Activated CD4-positive, CD25-positive, alpha-beta regulatory T cell (primary cell): ENCODE measurements at regions not wholly inside any gene's neighbourhood (a gene's known extent, or its start where the extent isn't known, plus 50 kb on each side); places are given as distances from the start of the nearest gene placed in this dataset.

Experiments used
- DNase-seq, 4 experiments: peaks; one replicate each; lab custom pipeline; 2025; lab: John Stamatoyannopoulos, UW

GRCh38 chr2:16506366-16506765 lies 159.3 kb downstream of the CYRIA start:
- DNase-seq, result no peak

- no peak for DNase-seq
Observed at GRCh38 chr2:16496426-16497388, 168.9 kb downstream of the CYRIA start.

GRCh38 chr2:16495509-16496208 lies 170.0 kb downstream of the CYRIA start:
- no peak for DNase-seq

- DNase-seq, result no peak
Observed at GRCh38 chr2:16494836-16495508, 170.7 kb downstream of the CYRIA start.

- DNase-seq, result no peak
Observed at GRCh38 chr2:16493788-16494187, 171.8 kb downstream of the CYRIA start.

GRCh38 chr2:16487686-16488085 lies 177.9 kb downstream of the CYRIA start:
- no peak for DNase-seq

- DNase-seq, result no peak
Observed at GRCh38 chr2:16485251-16485650, 180.4 kb downstream of the CYRIA start.

GRCh38 chr2:16482460-16482859 lies 183.2 kb downstream of the CYRIA start:
- no peak for DNase-seq

GRCh38 chr2:16481351-16481750 lies 184.3 kb downstream of the CYRIA start:
- no peak for DNase-seq

- no peak for DNase-seq
Observed at GRCh38 chr2:16479721-16480120, 185.9 kb downstream of the CYRIA start.

GRCh38 chr2:16478434-16479210 lies 187.0 kb downstream of the CYRIA start:
- DNase-seq, result no peak

- DNase-seq, result no peak
Observed at GRCh38 chr2:16477648-16478047, 188.0 kb downstream of the CYRIA start.

- DNase-seq, result no peak
Observed at GRCh38 chr2:16476866-16477265, 188.8 kb downstream of the CYRIA start.

GRCh38 chr2:16475986-16476567 lies 189.6 kb downstream of the CYRIA start:
- DNase-seq, result no peak

- DNase-seq, result no peak
Observed at GRCh38 chr2:16475586-16475985, 190.0 kb downstream of the CYRIA start.

- no peak for DNase-seq
Observed at GRCh38 chr2:16473575-16473974, 192.1 kb downstream of the CYRIA start.

- no peak for DNase-seq
Observed at GRCh38 chr2:16470936-16471490, 194.6 kb downstream of the CYRIA start.

GRCh38 chr2:16466821-16467151 lies 198.8 kb downstream of the CYRIA start:
- DNase-seq, result no peak

- DNase-seq, result no peak
Observed at GRCh38 chr2:16466133-16466820, 199.4 kb downstream of the CYRIA start.

GRCh38 chr2:16464641-16465040 lies 201.0 kb downstream of the CYRIA start:
- no peak for DNase-seq

GRCh38 chr2:16462958-16463357 lies 202.7 kb downstream of the CYRIA start:
- no peak for DNase-seq
